Skin of body (tissue), 1 donor: ENCODE measurements at regions not wholly inside any gene's neighbourhood (a gene's known extent, or its start where the extent isn't known, plus 50 kb on each side); places are given as distances from the start of the nearest gene placed in this dataset.

ENCODE experiments used
- DNase-seq: peaks from one replicate; lab custom pipeline; 2025; lab: John Stamatoyannopoulos, UW

DNA sequence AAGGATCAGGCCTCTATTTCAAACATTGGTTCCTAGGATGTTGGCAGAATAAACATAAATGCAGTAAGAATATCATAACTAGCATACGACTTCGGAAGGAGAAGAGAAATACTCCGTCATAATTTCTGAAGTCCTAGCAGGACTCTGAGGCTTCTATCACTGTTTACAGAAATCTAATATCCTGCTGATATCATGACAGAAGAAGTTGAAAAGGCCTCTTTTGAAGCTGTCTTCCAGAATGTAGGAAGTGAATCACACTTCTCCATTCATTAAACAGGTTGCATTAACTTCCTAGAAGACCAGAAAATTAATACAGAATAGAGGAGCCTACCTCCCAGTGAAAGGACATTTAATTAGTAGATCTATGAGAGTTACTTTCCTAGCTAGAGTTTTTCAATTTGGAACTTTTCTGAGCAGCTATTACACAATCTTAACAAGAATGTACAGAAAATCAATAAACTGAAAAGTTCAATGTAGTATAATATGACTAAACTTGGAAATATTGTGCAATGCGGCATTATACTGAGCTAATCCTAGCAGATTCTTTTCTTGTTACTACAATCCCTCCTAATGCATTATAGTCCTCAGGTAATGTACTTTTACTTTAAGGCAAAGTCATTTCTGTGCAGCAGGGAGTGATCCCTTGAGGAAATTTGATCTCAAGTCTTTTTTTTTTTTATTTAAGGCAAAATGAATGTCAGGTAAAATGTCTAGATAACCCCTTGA, 622.6 kb upstream of the CELF2 start:
- DNase-seq, result no peak

DNA sequence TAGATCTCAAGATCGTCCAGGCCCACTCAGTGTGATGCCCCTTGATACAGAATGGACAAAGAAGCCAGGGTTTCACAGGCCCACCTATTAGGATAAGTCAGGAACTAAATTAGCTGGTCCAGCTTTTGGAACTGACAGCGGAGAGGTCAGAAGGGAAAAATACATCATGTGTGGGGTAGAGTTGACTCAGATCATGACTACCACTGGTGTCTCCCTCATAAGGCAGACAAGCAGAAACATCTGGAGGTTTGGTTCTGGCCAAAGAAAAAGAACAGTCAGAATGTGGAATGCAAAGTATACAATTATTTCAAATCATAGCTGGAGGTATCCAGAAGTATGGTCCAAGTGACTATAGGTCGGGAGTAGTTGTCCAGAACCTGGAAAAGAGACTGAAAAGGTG, 621.1 kb upstream of the CELF2 start:
- no peak for DNase-seq

DNA sequence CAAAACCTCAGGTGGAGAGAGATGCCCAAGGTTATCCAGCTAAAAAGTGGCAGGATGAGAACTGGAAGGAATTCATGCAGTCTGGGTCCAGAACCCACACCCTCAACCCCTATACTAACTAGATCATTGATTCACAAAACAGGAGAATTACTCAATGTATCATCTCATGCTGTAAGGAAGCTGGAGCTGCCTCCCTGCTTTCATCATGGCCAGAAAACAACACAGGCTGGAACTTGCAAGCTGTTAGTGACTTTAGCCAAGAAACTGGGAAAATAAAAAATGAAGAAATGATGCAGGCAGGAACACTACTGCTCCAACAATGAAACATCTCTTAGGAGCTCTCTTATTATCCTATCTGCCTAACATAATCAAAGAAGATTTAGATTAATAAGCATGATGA, 619.8 kb upstream of the CELF2 start:
- DNase-seq, result no peak

DNA sequence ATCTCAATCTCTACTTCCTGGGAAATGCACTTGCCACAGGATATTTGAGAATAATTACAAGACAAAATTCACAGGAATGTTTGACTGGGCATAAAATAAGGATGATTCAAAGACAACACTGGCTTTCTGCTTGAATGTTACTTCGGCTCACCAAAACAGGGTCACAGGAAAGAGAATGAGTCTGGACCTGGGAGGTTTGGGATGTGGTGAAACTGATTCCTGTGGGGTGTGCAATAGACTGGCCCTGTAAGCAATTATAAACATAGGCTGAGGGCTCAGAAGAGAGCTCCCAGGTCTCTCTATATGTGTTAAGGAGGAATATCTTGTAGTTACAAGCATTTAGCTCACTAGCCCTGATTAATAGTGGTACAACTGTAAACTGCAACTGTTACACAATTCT, 613.9 kb upstream of the CELF2 start:
- DNase-seq, result no peak

DNA sequence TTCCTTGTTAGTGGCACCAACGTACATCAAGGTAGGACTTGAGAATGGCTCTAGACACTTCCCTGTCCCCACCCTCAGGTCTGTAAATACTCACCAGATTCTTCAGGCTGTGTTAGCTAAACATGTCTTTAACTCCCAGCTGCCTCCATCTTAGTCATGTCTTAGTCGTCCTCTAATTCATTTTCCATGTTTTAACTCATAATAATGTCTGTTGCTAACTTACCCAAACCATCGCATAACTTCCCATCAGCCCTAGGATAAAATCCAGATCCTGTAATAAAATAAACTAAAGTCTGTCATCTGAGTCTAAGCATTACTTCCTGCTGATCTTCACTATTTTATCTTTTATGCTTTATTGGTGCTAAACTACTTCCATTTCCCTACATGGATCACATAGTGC, 600.0 kb upstream of the CELF2 start:
- DNase-seq, result no peak

DNA sequence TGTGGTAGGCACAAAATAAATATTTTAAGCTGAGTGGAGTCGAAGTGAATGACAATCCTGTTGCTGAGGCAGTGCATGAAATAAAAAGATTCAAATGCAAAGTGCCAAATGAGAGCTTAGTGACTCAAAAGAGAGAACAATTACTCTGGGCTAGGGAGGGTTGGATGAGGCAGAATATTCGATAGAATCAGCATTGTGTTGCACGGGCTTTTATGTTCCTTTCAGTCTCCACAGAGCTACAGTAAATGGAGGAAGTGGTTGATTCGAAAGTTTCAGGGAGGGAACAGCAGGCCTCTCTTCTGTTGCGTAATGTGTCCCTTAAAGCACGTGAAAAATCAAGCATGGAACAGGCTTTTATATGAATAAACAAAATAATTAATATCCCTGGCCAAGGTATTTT, 599.3 kb upstream of the CELF2 start:
- DNase-seq, result no peak

DNA sequence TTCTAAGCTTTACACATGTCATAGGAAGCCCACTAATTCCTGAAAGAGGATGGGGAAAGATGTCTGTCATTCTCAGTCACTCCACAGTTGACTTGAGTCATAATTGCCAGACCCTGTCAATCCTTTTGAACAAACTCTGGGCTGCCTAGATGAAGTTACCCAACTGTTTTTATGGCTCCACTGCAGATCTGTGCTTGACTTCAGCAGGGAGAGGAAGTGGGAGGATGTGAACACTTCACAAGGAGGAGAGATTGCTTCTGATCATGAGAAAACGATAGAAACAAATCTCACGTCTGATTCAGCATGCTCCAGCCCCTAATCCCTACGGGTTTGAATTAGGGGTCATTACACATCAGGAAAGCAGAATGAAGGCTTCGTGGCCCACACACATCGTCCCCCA, 596.6 kb upstream of the CELF2 start:
- no peak for DNase-seq

DNA sequence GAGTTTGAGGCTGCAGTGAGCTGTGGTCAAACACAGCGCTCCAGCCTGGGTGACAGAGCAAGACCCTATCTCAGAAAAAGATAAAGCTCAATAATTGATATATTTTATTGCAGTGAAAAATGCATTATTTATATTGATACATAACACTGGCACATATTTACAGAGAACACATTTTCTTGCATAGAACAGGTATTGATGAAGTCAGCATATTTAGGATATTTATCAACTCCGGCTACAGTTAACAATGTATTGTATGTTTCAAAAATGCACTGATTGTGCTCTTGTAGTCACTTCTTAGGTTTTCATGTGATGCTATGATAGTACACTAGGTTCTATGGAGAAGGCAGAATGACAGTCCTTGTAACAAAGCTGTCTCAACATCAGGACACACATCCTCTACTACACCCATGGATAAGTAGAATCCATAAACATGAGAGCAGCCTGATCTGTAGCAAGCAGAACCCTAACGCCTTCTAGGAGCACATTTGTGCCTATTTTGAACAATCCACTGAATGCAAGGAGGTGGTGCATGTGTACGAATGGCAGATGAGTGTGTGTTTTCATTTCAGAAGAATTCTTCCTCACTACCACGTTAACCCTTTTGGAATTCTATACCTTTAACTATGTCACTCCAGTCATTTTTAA, 586.1 kb upstream of the CELF2 start:
- DNase-seq, result no peak

DNA sequence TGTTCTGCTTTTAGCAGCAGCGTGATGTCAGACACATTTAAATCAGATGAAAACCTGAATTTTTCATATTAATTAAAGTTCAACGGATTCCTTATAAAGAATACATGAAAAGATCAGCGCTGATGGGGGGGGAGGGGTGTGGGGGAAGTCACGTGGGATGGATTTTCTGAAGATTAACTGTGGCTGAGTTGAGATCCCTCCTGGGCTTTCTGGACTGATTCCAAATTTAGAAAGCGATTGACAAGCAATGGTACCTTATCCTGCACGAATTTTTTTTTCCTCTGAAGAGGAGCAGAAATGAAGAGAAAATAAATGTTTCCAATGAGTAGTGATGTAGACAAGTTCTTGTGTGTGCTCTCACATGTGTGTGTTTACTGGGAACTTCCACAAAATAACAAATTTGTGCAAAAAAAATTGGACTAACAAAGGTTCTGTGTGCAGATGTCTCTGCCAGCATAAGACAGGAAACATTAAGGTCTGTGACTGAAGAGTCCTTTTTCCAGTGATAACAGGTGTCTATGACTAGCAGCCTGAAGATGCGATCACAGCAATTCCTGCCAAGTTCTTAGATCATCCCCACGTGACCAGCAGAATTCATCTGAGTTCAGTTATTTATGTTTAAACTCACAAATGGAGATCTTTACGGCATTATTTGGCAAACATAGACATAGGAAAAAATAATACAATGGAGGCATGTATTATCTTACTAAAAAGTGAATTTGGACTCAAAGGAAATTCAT, 585.2 kb upstream of the CELF2 start:
- peak; percentile 47 for DNase-seq

DNA sequence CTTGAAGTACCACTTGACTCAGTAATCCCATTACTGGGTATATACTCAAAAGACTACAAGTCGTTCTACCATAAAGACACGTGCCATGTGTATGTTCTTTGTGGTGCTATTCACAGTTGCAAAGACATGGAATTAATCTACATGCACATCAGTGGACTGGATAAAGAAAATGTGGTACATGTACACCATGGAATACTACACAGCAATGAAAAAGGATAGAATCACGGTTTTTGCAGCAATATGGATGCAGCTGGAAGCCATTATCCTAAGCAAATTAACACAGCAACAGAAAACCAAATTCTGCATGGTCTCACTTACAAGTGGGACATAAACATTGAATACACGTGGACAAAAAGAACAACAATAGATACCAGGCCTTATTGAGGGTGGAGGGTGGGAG, 583.4 kb upstream of the CELF2 start:
- no peak for DNase-seq

DNA sequence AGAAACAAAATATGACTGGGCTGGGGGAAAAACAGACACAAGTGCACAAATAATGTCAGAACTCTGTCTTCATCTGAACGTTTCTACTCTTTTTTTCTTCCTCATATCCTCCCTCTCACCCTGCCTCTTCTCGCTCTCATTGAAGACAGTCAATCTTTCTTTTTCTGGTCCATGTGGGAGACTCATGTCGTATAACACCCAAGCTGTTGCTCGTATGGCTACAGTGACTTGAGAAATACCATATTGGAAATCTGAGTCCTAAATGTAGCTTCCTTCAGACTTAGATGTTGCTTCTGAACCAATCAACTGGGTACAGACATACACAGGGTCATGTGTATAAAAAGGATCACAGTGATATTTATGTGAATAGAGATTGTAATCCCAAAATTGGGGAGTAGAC, 579.8 kb upstream of the CELF2 start:
- DNase-seq, result no peak

DNA sequence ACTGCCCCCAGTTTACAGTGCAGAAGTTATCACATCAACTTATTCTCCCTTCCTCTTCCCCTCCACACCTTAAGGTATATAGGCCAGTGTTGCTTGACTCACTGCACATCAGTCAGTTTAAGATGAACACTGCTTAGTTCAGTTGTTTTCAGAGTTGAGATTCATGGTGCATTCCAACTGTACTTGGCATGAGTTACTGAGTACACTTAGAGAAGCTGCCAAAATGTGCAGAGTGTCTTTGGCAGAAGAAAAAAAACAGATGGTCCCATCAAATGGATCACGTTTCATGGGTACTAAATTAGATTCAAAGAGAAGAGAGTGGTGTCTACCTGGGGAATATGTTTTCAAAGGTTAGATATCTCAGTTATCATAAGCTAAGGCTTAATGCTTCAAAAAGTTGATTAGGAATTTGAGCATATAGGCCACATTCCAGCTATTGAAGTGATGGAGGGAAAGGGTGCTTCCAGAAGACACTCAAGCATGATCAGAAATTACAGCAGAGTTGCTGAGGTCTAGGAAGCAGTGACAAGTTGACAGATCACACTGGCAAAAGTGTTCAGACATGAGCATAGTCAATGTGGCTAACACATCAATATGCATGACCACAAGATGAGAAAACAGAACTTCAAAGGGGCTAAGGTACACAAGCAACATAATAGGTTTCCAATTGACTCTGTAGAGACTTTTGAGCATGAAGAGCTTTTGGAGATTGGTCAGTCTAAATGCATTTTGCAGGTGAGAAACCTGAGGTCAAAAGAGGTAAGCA, 579.2 kb upstream of the CELF2 start:
- no peak for DNase-seq

DNA sequence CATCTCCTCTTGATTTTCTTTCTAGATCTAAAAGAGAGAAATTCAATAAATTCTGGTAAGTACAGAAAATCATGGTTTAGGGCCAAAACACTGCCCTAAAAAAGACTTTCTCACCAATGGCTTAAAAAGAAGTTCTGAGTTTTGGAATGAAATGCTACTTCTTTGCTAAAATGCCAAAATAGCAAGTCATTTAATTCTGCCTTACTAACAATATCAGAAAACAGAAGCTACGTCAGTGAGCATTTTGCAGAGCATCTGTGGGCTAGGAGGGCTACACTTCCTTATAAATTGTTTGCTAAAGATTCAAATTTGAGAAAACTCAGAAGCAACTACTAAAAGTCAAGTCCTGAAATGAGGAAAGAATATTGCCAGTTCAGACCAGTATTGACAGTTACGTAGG, 560.8 kb upstream of the CELF2 start:
- no peak for DNase-seq

DNA sequence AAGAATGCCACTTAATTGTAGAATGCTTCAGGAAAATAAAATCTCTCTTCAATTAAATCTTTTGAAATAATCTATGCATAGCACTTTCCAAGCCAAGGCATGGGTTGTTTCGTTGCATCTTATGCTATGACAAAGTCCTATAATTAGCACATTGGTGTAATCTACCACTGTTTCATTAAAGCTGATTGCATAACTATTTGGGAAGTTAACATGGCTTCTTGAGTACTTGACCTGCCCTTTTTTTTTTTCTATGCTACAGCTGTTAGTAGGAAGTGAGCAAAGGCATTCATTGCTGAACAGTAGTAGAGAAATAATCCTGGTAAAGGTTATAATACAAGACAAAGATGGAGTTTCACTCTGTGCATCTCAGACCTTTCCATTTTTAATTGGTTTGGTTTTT, 557.2 kb upstream of the CELF2 start:
- DNase-seq, result no peak

DNA sequence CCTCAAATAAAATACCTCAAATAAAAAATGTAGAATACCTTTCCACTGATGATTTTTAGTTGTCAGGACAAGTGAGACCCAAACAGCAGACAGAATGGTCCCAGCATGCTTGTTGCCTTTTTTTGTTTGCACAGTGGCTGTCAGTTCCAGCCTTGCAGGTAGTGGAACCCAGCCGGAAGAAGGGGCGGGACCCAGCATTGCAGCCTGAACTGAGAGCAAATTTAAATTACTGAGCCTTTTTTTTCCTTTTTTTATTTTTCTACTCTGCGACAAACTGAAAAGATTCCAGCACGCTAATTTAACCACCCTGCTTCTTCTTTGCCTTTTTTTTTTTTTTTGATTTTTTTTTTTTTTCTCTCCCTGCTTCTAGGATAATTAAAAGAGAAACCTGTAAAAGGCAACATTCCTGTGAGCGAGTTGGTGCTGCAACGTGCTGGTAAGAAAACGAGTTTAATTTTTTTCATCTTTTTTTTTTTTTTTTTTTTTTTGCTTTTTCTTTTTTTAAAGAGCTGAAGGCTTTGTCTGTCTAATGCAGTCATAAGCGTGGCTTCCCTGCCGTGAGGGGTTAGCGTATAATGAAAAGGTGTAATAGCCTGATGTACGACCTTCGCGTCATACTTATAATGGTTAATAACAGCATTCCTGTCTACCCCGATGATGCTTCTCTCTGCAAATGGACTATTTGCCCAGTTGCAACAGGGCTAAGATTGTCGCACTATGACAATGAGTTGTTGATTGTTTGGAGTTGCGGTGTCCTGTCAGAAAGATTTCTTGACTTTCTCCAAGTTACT, 555.3 kb upstream of the CELF2 start:
- no peak for DNase-seq

DNA sequence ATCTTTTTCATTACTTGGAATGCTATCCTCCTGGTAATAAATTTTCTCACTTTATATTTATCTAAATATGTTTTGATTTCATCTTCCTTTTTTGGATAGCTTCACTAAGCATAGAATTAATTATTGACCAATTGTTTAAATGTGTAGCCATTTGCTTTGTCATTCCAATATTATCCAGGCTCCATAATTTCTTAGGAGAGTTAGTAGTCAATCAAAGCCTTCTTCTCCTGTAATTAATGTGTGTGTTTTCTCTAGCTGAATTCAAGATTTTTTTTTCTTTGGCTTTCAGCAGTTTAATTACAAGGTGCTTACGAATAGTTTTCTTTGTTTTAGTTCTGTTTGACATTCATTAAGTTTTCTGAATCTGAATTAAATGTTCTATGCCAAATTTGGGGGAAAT, 545.9 kb upstream of the CELF2 start:
- DNase-seq, result no peak

DNA sequence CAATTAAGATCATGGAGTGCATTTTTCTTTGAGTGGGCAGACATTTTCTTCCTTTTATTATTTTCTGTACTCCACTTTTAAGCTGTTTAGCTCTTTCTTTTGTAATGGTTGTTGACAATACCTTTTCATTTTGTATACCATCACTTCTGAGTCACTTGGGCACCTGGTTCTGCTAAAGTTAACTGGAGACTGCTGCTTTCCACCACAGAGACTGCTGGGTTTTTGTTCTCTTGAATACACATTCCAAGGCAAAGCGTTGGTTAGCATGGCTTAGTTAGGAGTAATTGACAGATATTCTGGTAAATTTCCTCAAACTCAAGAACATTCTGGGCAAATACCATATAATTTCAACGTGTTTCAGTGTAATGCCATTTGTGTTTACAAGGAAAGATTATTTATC, 541.9 kb upstream of the CELF2 start:
- no peak for DNase-seq

DNA sequence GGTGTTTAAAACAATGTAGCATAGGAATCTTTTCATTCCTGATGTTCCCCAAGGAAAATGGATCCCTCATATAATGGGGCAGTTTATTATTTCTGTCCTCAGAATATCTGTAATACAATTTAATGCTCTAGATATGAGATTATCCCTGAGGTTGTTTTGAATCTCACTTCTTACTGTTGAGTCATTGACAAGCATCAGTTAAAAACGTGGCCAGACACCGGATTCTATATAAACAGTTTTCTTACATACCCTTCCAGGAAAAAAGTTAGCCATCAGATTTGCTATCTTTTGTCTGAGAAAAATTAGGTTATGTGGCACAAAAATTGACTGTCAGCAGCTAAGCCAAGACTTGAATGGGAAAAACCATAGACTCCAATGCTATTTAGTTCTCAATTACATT, 539.8 kb upstream of the CELF2 start:
- no peak for DNase-seq

DNA sequence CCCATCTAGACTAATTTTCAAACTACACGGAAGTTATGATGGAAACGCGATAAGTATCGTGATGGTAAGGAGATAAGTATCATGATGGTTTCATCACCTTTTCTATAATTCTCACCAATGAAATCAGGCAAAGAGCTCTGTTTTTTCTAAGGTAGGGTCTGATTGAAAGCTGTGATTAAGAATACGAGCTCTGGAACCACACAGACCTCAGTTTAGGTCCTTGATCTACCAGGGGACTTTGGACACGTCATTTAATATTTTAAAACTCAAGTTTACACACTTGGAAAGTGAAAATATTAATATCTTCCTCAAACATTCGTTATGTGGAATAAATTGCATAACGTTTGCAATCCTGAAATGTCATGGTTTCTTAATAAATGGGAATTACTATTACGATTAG, 538.2 kb upstream of the CELF2 start:
- no peak for DNase-seq

DNA sequence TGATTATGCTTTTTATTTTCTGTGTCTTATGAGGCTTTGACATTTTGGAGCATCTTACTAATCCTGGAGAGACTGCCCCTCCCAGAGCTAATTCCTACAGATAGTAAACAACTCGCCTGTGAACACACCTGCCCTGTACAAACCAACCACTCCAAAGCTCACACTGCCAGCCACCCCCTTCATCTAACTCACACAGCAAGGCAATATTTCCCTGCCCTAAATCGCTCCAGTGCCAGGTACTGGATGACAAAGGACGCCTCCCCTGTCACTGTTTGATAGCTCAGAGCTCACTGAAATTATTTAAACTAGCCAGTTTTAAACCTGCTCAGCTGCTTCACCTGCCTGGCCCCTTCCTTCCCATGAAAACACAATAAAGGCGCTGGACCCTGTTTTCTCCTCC, 535.1 kb upstream of the CELF2 start:
- DNase-seq, result no peak

DNA sequence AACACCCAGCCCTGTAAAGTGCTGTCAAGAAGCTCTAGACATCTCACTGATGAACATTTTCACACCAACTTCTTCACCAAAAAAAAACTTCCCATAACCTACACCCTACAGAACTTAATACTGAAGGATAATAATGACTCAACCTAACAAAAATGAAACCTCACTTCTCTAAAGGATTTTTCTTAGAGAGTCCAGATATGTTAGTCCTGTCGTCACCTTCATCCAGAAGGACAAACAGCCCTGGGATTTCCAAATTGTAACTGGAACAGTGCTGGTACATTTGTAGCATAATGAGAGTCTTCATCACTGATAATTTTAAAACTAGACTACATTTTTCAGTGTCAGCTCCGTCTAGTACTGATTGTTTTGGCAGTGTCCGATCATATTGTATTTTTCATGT, 528.6 kb upstream of the CELF2 start:
- DNase-seq, result no peak
